ENCODE measurements at regions not wholly inside any gene's neighbourhood (a gene's known extent, or its start where the extent isn't known, plus 50 kb on each side); places are given as distances from the start of the nearest gene placed in this dataset.

GRCh38 chr3:55341502-55342031, 145.5 kb downstream of the WNT5A start:
- DNase-seq = no peak

- no peak for DNase-seq
Observed at GRCh38 chr3:55339819-55340218, 147.3 kb downstream of the WNT5A start.

GRCh38 chr3:55339390-55339789, 147.7 kb downstream of the WNT5A start:
- no peak for DNase-seq

GRCh38 chr3:55337641-55338180, 149.4 kb downstream of the WNT5A start:
- no peak for DNase-seq

- DNase-seq = no peak
Observed at GRCh38 chr3:55333923-55334322, 153.2 kb downstream of the WNT5A start.

GRCh38 chr3:55333046-55333445, 154.1 kb downstream of the WNT5A start:
- DNase-seq = no peak

GRCh38 chr3:55332176-55332575, 154.9 kb downstream of the WNT5A start:
- no peak for DNase-seq

- no peak for DNase-seq
Observed at GRCh38 chr3:55331524-55331923, 155.6 kb downstream of the WNT5A start.

- no peak for DNase-seq
Observed at GRCh38 chr3:55330756-55331155, 156.3 kb downstream of the WNT5A start.

GRCh38 chr3:55330355-55330754, 156.8 kb downstream of the WNT5A start:
- peak; percentile 41 for DNase-seq

- DNase-seq = peak; percentile 22
Observed at GRCh38 chr3:55329849-55330248, 157.3 kb downstream of the WNT5A start.

- no peak for DNase-seq
Observed at GRCh38 chr3:55327131-55327920, 159.8 kb downstream of the WNT5A start.

- DNase-seq = peak; percentile 25
Observed at GRCh38 chr3:55322638-55323037, 164.5 kb downstream of the WNT5A start.

- DNase-seq = no peak
Observed at GRCh38 chr3:55320928-55321327, 166.2 kb downstream of the WNT5A start.

GRCh38 chr3:55315396-55315795, 171.7 kb downstream of the WNT5A start:
- DNase-seq = no peak

- peak; percentile 11 for DNase-seq
Observed at GRCh38 chr3:55313666-55314065, 173.4 kb downstream of the WNT5A start.

GRCh38 chr3:55309336-55309735, 177.8 kb downstream of the WNT5A start:
- no peak for DNase-seq

GRCh38 chr3:55307622-55308021, 179.5 kb downstream of the WNT5A start:
- no peak for DNase-seq

GRCh38 chr3:55305696-55306485, 181.2 kb downstream of the WNT5A start:
- peak; percentile 73 for DNase-seq

GRCh38 chr3:55300701-55301100, 186.4 kb downstream of the WNT5A start:
- no peak for DNase-seq

- no peak for DNase-seq
Observed at GRCh38 chr3:55297706-55298105, 189.4 kb downstream of the WNT5A start.

- DNase-seq = peak; percentile 23
Observed at GRCh38 chr3:55297245-55297644, 189.9 kb downstream of the WNT5A start.

GRCh38 chr3:55296791-55297190, 190.3 kb downstream of the WNT5A start:
- DNase-seq = no peak
